H9 (cell line): ENCODE measurements at regions not wholly inside any gene's neighbourhood (a gene's known extent, or its start where the extent isn't known, plus 50 kb on each side); places are given as distances from the start of the nearest gene placed in this dataset.

Source experiments
- DNase-seq: peaks from one replicate; pipeline ENCODE4 v3.0.0-alpha.2; 2017
- H2AFZ ChIP-seq: one replicate; pipeline ENCODE4 v1.6.1; 2013; ENCODE audit warnings: mild to moderate bottlenecking, low read length, control low read depth, moderate library complexity
- H2AK5ac ChIP-seq: 2 replicates; pipeline ENCODE4 v1.6.1; 2013; ENCODE audit warnings: low read length, control low read depth, mixed read lengths; ENCODE audit not compliant: insufficient read length
- H2BK120ac ChIP-seq: one replicate; pipeline ENCODE4 v1.6.1; 2013; ENCODE audit warnings: low read depth, mild to moderate bottlenecking, low read length, control low read depth, inconsistent platforms; ENCODE audit not compliant: poor library complexity, severe bottlenecking
- H2BK12ac ChIP-seq: 2 replicates; pipeline ENCODE4 v1.6.1; 2013; ENCODE audit warnings: low read length, control low read depth, mixed read lengths, low read depth; ENCODE audit not compliant: insufficient read length
- H2BK15ac ChIP-seq: 2 replicates; pipeline ENCODE4 v1.6.1; 2013; ENCODE audit warnings: low read depth, low read length, control low read depth
- H2BK20ac ChIP-seq: one replicate; pipeline ENCODE4 v1.6.1; 2013; ENCODE audit warnings: low read depth, mild to moderate bottlenecking, low read length, control low read depth, inconsistent platforms; ENCODE audit not compliant: poor library complexity, severe bottlenecking
- H2BK5ac ChIP-seq: 2 replicates; pipeline ENCODE4 v1.6.1; 2013; ENCODE audit warnings: low read length, control low read depth, mixed read lengths; ENCODE audit not compliant: insufficient read length
- H3K14ac ChIP-seq: 2 replicates; pipeline ENCODE4 v1.6.1; 2013; ENCODE audit warnings: low read length, control low read depth; ENCODE audit not compliant: insufficient read depth
- H3K18ac ChIP-seq: 2 replicates; pipeline ENCODE4 v1.6.1; 2013; ENCODE audit warnings: low read depth, mild to moderate bottlenecking, mixed read lengths, low read length, control low read depth; ENCODE audit not compliant: insufficient read length
- H3K23ac ChIP-seq: 2 replicates; pipeline ENCODE4 v1.6.1; 2013; ENCODE audit warnings: low read length, control low read depth, mixed read lengths, low read depth; ENCODE audit not compliant: insufficient read length
- H3K23me2 ChIP-seq: 2 replicates; pipeline ENCODE4 v1.6.1; 2013; ENCODE audit warnings: low read depth, mild to moderate bottlenecking, mixed read lengths, low read length, control low read depth; ENCODE audit not compliant: insufficient read length, poor library complexity, severe bottlenecking
- H3K27ac ChIP-seq: 2 replicates; pipeline ENCODE4 v1.5.1; 2013; ENCODE audit warnings: low read length, control low read depth, mixed read lengths, low read depth; ENCODE audit not compliant: insufficient read length
- H3K27me3 ChIP-seq: 2 replicates; pipeline ENCODE4 v1.6.1; 2013; ENCODE audit warnings: low read length, control low read depth, inconsistent platforms; ENCODE audit not compliant: insufficient read depth
- H3K4ac ChIP-seq: 2 replicates; pipeline ENCODE4 v1.6.1; 2013; ENCODE audit warnings: low read depth, mild to moderate bottlenecking, control low read depth, inconsistent platforms, low read length, moderate library complexity
- H3K4me1 ChIP-seq: 2 replicates; pipeline ENCODE4 v1.6.1; 2013; ENCODE audit warnings: low read length, control low read depth, inconsistent platforms; ENCODE audit not compliant: insufficient read depth
- H3K4me2 ChIP-seq: 2 replicates; pipeline ENCODE4 v1.6.1; 2013; ENCODE audit warnings: low read length, control low read depth, mixed read lengths; ENCODE audit not compliant: insufficient read length, insufficient read depth
- H3K56ac ChIP-seq: 2 replicates; pipeline ENCODE4 v1.6.1; 2013; ENCODE audit warnings: low read depth, mild to moderate bottlenecking, mixed read lengths, low read length, control low read depth; ENCODE audit not compliant: insufficient read length
- H3K79me1 ChIP-seq: 2 replicates; pipeline ENCODE4 v1.6.1; 2013; ENCODE audit warnings: low read depth, mild to moderate bottlenecking, moderate library complexity, low read length, control low read depth, inconsistent platforms; ENCODE audit not compliant: insufficient read depth, poor library complexity, severe bottlenecking
- H3K79me2 ChIP-seq: 2 replicates; pipeline ENCODE4 v1.6.1; 2013; ENCODE audit warnings: low read length, control low read depth, inconsistent platforms; ENCODE audit not compliant: insufficient read depth
- H3K9ac ChIP-seq: 2 replicates; pipeline ENCODE4 v1.6.1; 2013; ENCODE audit warnings: low read length, control low read depth, mixed read lengths; ENCODE audit not compliant: insufficient read length; ENCODE audit errors: extremely low read depth
- H3K9me3 ChIP-seq: one replicate; pipeline ENCODE4 v1.6.1; 2013; ENCODE audit warnings: low read depth, low read length, inconsistent platforms; ENCODE audit not compliant: control insufficient read depth
- H3T11ph ChIP-seq: one replicate; pipeline ENCODE4 v1.6.1; 2013; ENCODE audit warnings: mild to moderate bottlenecking, low read length, control low read depth, inconsistent platforms
- H4K20me1 ChIP-seq: one replicate; pipeline ENCODE4 v1.6.1; 2013; ENCODE audit not compliant: control insufficient read depth, insufficient read length, insufficient read depth
- H4K5ac ChIP-seq: 2 replicates; pipeline ENCODE4 v1.6.1; 2013; ENCODE audit warnings: low read depth, mild to moderate bottlenecking, mixed read lengths, low read length, control low read depth; ENCODE audit not compliant: insufficient read length
- H4K8ac ChIP-seq: replicated peaks from 2 replicates; pipeline ENCODE4 v1.6.1; 2013; ENCODE audit warnings: low read length, control low read depth, mixed read lengths, low read depth; ENCODE audit not compliant: insufficient read length
- H4K91ac ChIP-seq: 2 replicates; pipeline ENCODE4 v1.6.1; 2013; ENCODE audit warnings: low read depth, mild to moderate bottlenecking, moderate library complexity, mixed read lengths, low read length, control low read depth; ENCODE audit not compliant: insufficient read length
- H3K27ac Mint-ChIP-seq, 3 experiments: 2 replicates in 2 of 3; 3 replicates in 1 of 3; pipeline ENCODE4 v1.8.0; 2020 to 2021; ENCODE audit warnings: mixed read lengths in 3 of 3, mild to moderate bottlenecking in 1 of 3, moderate library complexity in 1 of 3
- H3K27me3 Mint-ChIP-seq: 2 replicates; pipeline ENCODE4 v1.8.0; 2021; ENCODE audit warnings: low read depth, mild to moderate bottlenecking, moderate library complexity, mixed read lengths
- H3K36me3 Mint-ChIP-seq, 3 experiments: 2 replicates in 2 of 3; 3 replicates in 1 of 3; pipeline ENCODE4 v1.8.0; 2020 to 2021; ENCODE audit warnings: low read depth in 3 of 3, mixed read lengths in 3 of 3; ENCODE audit not compliant: insufficient read depth in 1 of 3
- H3K4me1 Mint-ChIP-seq, 2 experiments: 2 replicates each; pipeline ENCODE4 v1.8.0; 2020; ENCODE audit warnings: mixed read lengths in 2 of 2
- H3K4me3 Mint-ChIP-seq, 2 experiments: 2 replicates in 1 of 2; 3 replicates in 1 of 2; pipeline ENCODE4 v1.8.0; 2020 to 2021; ENCODE audit warnings: mild to moderate bottlenecking in 2 of 2, mixed read lengths in 2 of 2, moderate library complexity in 1 of 2
- H3K9me3 Mint-ChIP-seq, 2 experiments: 2 replicates in 1 of 2; 3 replicates in 1 of 2; pipeline ENCODE4 v1.8.0; 2020; ENCODE audit warnings: mild to moderate bottlenecking in 2 of 2, mixed read lengths in 2 of 2, moderate library complexity in 1 of 2
- WGBS: extraction: QIAGEN DNeasy Blood & Tissue Kit; methylation state at CpG from one replicate; pipeline ENCODE4 v1.1.7; 2013; ENCODE audit warnings: missing lambda C conversion rate, low lambda C conversion rate, mixed read lengths; ENCODE audit not compliant: insufficient read length; ENCODE audit errors: extremely low coverage; 5-methylcytosine and 5-hydroxymethylcytosine counted together
- TF ChIP-seq, protein P1 (sequence below): fragments of 200-600 bp; sonication (generic); conservative IDR thresholded peaks from 3 replicates; pipeline ENCODE4 v1.8.0; 2021; ENCODE audit warnings: antibody characterized with exemption, mild to moderate bottlenecking

DNA sequence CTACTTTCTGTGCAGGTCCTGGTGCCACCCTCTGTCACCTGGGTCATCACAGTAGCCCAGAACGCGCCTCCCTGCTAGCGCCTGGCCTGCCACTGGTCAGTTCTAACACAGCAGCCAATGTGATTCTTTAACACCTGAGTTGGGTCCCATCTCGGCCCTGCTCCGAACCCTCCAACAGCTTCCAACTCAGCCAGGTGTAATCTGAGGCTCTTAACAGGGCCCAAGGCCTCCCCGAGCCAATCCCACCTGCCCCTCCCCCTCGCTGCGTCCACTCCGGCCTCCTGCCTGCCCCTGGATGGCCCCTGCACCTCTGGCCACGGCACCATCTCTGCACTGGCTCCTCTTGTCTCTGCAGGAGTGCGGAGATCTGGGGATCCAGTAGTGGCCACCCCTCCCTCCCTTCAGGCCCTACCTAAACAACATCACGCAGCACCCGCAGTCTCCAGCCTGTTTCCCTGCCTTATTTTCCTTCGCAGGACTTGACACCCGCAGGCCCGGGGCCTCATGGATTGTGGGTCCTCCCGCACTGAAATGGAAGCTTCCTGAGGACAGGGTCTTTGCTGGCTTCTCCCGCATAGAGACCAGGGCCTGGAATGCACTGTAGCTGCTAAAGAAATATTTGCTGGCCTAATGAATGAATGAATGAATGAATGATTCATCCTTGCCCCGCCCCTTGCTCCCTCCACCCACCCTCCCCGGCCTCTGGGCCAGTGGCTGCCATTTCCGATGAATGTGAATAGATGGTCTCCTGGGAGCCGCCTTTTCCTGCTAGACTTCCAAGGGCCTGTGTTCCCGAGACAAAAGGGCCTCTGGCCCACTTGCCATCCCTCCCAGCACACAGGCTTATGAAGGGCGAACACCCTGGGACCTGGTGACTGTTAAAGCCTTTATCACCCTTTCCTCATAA is 174.8 kb upstream of the FOXF1 start:
- Mint-ChIP-seq H3K9me3 (no peaks in the 10 kb centered on the region; a peak in 1 of 5 replicates), H3K4me3 (peak overlapping the region in 1 of 2 experiments; percentile 56; a peak in 1 of 5 replicates), H3K4me1 (peaks cover 20 to 32% of the 10 kb centered on the region in 2 experiments), H3K27me3 (peaks cover 56% of the 10 kb centered on the region), H3K36me3 (no peaks in the 10 kb centered on the region), H3K27ac (peak overlapping the region in 1 of 3 experiments; percentile 83; a peak in 1 of 7 replicates)
- Histone ChIP-seq H3K27ac (no peak overlapping the region), H4K8ac (no peak overlapping the region), H2AK5ac (no peak overlapping the region), H3K79me2 (no peaks in the 10 kb centered on the region), H3K4me2 (no peak overlapping the region), H2BK120ac (no peak overlapping the region), H3T11ph (no peak overlapping the region), H2BK5ac (no peak overlapping the region), H2AFZ (no peak overlapping the region), H3K23me2 (no peaks in the 10 kb centered on the region), H3K9ac (no peak overlapping the region), H4K5ac (no peak overlapping the region), H4K20me1 (peaks cover 4% of the 10 kb centered on the region), H3K9me3 (no peaks in the 10 kb centered on the region), H3K18ac (no peak overlapping the region), H3K27me3 (no peaks in the 10 kb centered on the region; the same call in 1 of the 2 replicates), H3K4ac (no peak overlapping the region), H3K23ac (no peak overlapping the region), H2BK15ac (no peak overlapping the region), H4K91ac (no peak overlapping the region), H3K4me1 (peaks cover 4% of the 10 kb centered on the region; the same call in 1 of the 2 replicates), H3K79me1 (no peaks in the 10 kb centered on the region), H3K14ac (no peak overlapping the region), H2BK12ac (no peak overlapping the region), H3K56ac (no peak overlapping the region), H2BK20ac (no peak overlapping the region)
- WGBS, result no CpG with 5 or more reads among the region's 24 CpGs
- peak; percentile 32 for DNase-seq
- TF ChIP-seq, protein P1, sequence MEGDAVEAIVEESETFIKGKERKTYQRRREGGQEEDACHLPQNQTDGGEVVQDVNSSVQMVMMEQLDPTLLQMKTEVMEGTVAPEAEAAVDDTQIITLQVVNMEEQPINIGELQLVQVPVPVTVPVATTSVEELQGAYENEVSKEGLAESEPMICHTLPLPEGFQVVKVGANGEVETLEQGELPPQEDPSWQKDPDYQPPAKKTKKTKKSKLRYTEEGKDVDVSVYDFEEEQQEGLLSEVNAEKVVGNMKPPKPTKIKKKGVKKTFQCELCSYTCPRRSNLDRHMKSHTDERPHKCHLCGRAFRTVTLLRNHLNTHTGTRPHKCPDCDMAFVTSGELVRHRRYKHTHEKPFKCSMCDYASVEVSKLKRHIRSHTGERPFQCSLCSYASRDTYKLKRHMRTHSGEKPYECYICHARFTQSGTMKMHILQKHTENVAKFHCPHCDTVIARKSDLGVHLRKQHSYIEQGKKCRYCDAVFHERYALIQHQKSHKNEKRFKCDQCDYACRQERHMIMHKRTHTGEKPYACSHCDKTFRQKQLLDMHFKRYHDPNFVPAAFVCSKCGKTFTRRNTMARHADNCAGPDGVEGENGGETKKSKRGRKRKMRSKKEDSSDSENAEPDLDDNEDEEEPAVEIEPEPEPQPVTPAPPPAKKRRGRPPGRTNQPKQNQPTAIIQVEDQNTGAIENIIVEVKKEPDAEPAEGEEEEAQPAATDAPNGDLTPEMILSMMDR, result no peak
